NCI-H526 treated with DMSO at 0.1 percent for 48 hours (cell line): ENCODE measurements at regions not wholly inside any gene's neighbourhood (a gene's known extent, or its start where the extent isn't known, plus 50 kb on each side); places are given as distances from the start of the nearest gene placed in this dataset.

Experiments used
- DNase-seq: peaks from one replicate; lab custom pipeline; 2025; lab: John Stamatoyannopoulos, UW

GRCh38 chr4:112894951-112895350 lies 154.5 kb upstream of the ANK2 start:
- no peak for DNase-seq

- DNase-seq: no peak
Measured at GRCh38 chr4:112895811-112896608, 153.4 kb upstream of the ANK2 start.

- no peak for DNase-seq
Measured at GRCh38 chr4:112896609-112897190, 152.8 kb upstream of the ANK2 start.

- no peak for DNase-seq
Measured at GRCh38 chr4:112897543-112897942, 151.9 kb upstream of the ANK2 start.

GRCh38 chr4:112898357-112899141 lies 150.9 kb upstream of the ANK2 start:
- DNase-seq: no peak

- no peak for DNase-seq
Measured at GRCh38 chr4:112900416-112900815, 149.0 kb upstream of the ANK2 start.

- DNase-seq: peak; percentile 35
Measured at GRCh38 chr4:112901962-112902411, 147.5 kb upstream of the ANK2 start.

GRCh38 chr4:112905728-112906127 lies 143.7 kb upstream of the ANK2 start:
- DNase-seq: no peak

GRCh38 chr4:112908511-112908910 lies 140.9 kb upstream of the ANK2 start:
- DNase-seq: no peak

- DNase-seq: no peak
Measured at GRCh38 chr4:112910109-112910736, 139.2 kb upstream of the ANK2 start.

- no peak for DNase-seq
Measured at GRCh38 chr4:112916868-112917267, 132.6 kb upstream of the ANK2 start.

GRCh38 chr4:112923516-112923915 lies 125.9 kb upstream of the ANK2 start:
- no peak for DNase-seq

- DNase-seq: no peak
Measured at GRCh38 chr4:112926819-112927218, 122.6 kb upstream of the ANK2 start.

GRCh38 chr4:112927544-112927943 lies 121.9 kb upstream of the ANK2 start:
- DNase-seq: no peak

- no peak for DNase-seq
Measured at GRCh38 chr4:112931001-112931400, 118.5 kb upstream of the ANK2 start.

GRCh38 chr4:112933790-112934189 lies 115.7 kb upstream of the ANK2 start:
- DNase-seq: no peak

- peak; percentile 11 for DNase-seq
Measured at GRCh38 chr4:112938461-112939058, 110.9 kb upstream of the ANK2 start.

- no peak for DNase-seq
Measured at GRCh38 chr4:112939901-112940300, 109.6 kb upstream of the ANK2 start.

- DNase-seq: no peak
Measured at GRCh38 chr4:112940336-112940735, 109.1 kb upstream of the ANK2 start.

- DNase-seq: no peak
Measured at GRCh38 chr4:112942077-112942476, 107.4 kb upstream of the ANK2 start.

GRCh38 chr4:112942997-112943396 lies 106.5 kb upstream of the ANK2 start:
- DNase-seq: no peak

GRCh38 chr4:112944006-112944405 lies 105.4 kb upstream of the ANK2 start:
- DNase-seq: no peak
